GM19043 (cell line): ENCODE measurements at regions not wholly inside any gene's neighbourhood (a gene's known extent, or its start where the extent isn't known, plus 50 kb on each side); places are given as distances from the start of the nearest gene placed in this dataset.

Source experiments
- ATAC-seq: cut with Tn5 transposase; IDR thresholded peaks from one replicate; pipeline ENCODE4 v1.9.1; 2021; ENCODE audit warnings: low read depth; ENCODE audit not compliant: unreplicated experiment

- no peak for ATAC-seq
These were observed 215.0 kb upstream of the MYT1L start for GRCh38 chr2:2546046-2546445.

GRCh38 chr2:2542966-2543611, 212.0 kb upstream of the MYT1L start:
- ATAC-seq: no peak

- ATAC-seq: no peak
These were observed 211.2 kb upstream of the MYT1L start for GRCh38 chr2:2542316-2542715.

- no peak for ATAC-seq
These were observed 209.3 kb upstream of the MYT1L start for GRCh38 chr2:2540406-2540805.

GRCh38 chr2:2536416-2537056, 205.5 kb upstream of the MYT1L start:
- ATAC-seq: no peak

- no peak for ATAC-seq
These were observed 199.3 kb upstream of the MYT1L start for GRCh38 chr2:2530334-2530733.

GRCh38 chr2:2528846-2529245, 197.8 kb upstream of the MYT1L start:
- ATAC-seq: no peak

GRCh38 chr2:2527148-2527547, 196.1 kb upstream of the MYT1L start:
- ATAC-seq: no peak

GRCh38 chr2:2524348-2524941, 193.4 kb upstream of the MYT1L start:
- no peak for ATAC-seq

- no peak for ATAC-seq
These were observed 192.6 kb upstream of the MYT1L start for GRCh38 chr2:2523461-2524347.

GRCh38 chr2:2520401-2520811, 189.3 kb upstream of the MYT1L start:
- ATAC-seq: no peak

GRCh38 chr2:2519381-2519780, 188.3 kb upstream of the MYT1L start:
- ATAC-seq: no peak

- no peak for ATAC-seq
These were observed 186.3 kb upstream of the MYT1L start for GRCh38 chr2:2517399-2517798.

- no peak for ATAC-seq
These were observed 185.3 kb upstream of the MYT1L start for GRCh38 chr2:2516386-2516785.

GRCh38 chr2:2512931-2513330, 181.9 kb upstream of the MYT1L start:
- ATAC-seq: no peak

GRCh38 chr2:2507417-2507997, 176.4 kb upstream of the MYT1L start:
- no peak for ATAC-seq

- ATAC-seq: no peak
These were observed 175.5 kb upstream of the MYT1L start for GRCh38 chr2:2506536-2506935.

GRCh38 chr2:2505604-2506003, 174.5 kb upstream of the MYT1L start:
- no peak for ATAC-seq

- no peak for ATAC-seq
These were observed 172.9 kb upstream of the MYT1L start for GRCh38 chr2:2503864-2504418.

- ATAC-seq: no peak
These were observed 171.1 kb upstream of the MYT1L start for GRCh38 chr2:2502201-2502549.
